Fibroblast of upper back skin (primary cell): ENCODE measurements at regions not wholly inside any gene's neighbourhood (a gene's known extent, or its start where the extent isn't known, plus 50 kb on each side); places are given as distances from the start of the nearest gene placed in this dataset.
"Not testable (repeated sequence)": the region's sequence is repeated elsewhere in the genome, so short reads cannot be mapped to it uniquely, and the experiment has no call there.

ENCODE experiments used
- DNase-seq: peaks from one replicate; pipeline ENCODE4 v3.0.0-alpha.2; 2013

GRCh38 chr6:144480473-144480872 is 195.3 kb downstream of the UTRN start:
- DNase-seq = peak; percentile 22

- no peak for DNase-seq
Measured at GRCh38 chr6:144481527-144481926, 196.4 kb downstream of the UTRN start.

- DNase-seq = peak; percentile 84
Measured at GRCh38 chr6:144482142-144482541, 197.0 kb downstream of the UTRN start.

- DNase-seq = no peak
Measured at GRCh38 chr6:144485531-144485930, 200.4 kb downstream of the UTRN start.

DNA sequence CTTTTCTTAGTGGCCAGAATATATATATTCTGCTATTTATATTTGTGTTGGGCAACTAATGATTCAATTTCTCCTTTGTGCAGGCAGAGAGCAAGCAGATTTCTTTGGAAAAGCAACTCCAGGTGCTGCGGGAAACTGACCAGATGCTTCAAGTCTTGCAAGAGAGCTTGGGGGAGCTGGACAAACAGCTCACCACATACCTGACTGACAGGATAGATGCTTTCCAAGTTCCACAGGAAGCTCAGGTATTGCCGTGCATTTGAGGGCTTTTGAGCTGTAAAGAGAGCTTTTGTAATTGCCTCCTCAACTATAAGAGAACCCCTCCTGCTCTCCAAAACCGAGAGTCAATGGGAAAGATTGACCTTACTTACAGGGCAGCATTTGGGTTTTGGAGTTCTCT is 203.5 kb downstream of the UTRN start:
- DNase-seq = no peak

- peak; percentile 36 for DNase-seq
Measured at GRCh38 chr6:144493035-144493910, 208.1 kb downstream of the UTRN start.

DNA sequence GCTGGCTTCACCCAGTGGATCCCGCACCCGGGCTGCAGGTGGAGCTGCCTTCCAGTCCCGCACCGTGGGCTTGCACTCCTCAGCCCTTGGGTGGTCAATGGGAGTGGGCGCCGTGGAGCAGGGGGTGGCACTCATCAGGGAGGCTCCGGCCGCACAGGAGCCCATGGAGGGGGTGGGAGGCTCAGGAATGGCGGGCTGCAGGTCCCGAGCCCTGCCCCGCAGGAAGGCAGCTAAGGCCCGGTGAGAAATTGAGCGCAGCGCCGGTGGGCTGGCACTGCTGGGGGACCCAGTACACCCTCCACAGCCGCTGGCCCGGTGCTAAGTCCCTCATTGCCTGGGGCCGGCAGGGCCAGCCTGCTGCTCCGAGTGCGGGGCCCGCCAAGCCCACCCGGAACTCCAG is 209.9 kb downstream of the UTRN start:
- not testable (repeated sequence) for DNase-seq

GRCh38 chr6:144497650-144498049 is 212.5 kb downstream of the UTRN start:
- DNase-seq = no peak

GRCh38 chr6:144500892-144501291 is 215.8 kb downstream of the UTRN start:
- no peak for DNase-seq

GRCh38 chr6:144505214-144505613 is 220.1 kb downstream of the UTRN start:
- DNase-seq = not testable (repeated sequence)

DNA sequence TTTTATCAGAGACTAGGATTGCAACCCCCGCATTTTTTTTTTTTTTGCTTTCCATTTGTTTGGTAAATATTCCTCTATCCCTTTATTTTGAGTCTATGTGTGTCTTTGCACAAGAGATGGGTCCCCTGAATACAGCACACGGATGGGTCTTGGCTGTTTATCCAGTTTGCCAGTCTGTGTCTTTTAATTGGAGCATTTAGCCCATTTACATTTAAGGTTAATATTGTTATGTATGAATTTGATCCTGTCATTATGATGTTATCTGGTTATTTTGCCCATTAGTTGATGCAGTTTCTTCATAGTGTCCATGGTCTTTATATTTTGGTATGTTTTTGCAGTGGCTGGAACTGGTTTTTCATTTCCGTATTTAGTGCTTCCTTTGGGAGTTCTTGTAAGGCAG is 220.9 kb downstream of the UTRN start:
- DNase-seq = not testable (repeated sequence)

- DNase-seq = not testable (repeated sequence)
Measured at GRCh38 chr6:144507772-144508312, 222.7 kb downstream of the UTRN start.

DNA sequence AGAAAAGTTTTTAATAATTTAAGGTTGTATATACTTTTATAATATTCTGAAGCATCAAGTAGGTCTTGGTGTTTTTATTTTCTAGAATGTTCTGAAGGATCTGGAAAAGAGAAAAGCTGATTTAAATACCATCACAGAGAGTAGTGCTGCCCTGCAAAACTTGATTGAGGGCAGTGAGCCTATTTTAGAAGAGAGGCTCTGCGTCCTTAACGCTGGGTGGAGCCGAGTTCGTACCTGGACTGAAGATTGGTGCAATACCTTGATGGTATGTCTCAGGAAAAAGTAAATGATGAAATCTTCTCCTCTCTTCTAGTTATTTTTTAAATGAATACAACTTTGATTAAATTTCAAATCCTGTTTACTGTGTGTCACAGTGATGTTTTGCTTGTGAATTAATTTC is 225.7 kb downstream of the UTRN start:
- no peak for DNase-seq

GRCh38 chr6:144515761-144516160 is 230.6 kb downstream of the UTRN start:
- no peak for DNase-seq

DNA sequence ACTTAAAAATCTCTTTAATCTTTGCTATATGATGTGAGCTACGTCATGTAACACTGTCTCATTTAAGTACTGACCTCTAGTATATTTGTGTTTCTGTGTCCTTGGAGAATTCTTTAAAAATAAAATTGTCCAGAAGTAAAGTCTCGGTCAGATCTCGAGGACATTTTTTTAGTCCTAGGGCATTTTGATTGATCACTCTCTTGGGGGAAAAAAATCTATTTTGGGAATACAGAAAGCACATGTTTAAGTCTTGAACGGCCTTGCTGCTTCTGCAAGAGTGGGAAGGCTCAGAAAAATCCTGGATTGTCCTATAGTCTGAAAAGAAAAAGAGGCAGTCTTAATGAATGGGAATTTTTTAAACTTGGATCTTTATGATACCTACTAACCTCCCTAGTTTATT is 234.3 kb downstream of the UTRN start:
- no peak for DNase-seq

DNA sequence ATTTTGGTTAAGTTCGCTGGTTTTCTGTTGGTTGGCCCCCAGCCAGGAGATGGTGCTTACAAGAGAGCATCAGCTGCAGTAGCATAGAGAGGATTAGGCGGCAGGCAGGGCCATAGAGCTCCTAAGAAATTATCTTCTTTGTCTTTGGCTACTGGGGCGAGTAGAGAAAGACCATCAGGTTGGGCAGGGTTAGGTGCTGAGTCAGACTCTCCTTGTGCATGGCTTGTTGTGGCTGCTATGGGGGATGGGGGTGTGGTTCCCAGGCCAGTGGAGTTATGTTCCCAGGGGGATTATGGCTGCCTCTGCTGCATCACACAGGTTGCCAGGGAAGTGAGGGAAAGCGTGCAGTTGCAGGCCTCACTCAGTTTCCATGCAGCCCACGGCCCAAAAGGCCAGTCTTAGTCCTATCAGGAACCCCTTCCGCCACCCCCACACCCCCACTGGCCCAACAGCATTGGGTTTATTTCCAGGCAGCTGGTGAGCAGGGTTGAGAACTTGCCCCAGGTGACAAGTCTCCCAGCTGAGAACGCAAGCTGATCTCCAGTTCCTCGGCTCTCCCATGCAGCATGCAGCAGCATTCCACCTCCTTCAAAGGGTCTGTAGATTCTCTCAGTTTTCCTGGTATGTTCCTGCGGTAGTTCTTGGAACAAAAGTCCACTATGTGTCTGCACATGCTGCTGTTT is 243.7 kb downstream of the UTRN start:
- DNase-seq = peak; percentile 78

- DNase-seq = no peak
Measured at GRCh38 chr6:144530118-144530517, 245.0 kb downstream of the UTRN start.

DNA sequence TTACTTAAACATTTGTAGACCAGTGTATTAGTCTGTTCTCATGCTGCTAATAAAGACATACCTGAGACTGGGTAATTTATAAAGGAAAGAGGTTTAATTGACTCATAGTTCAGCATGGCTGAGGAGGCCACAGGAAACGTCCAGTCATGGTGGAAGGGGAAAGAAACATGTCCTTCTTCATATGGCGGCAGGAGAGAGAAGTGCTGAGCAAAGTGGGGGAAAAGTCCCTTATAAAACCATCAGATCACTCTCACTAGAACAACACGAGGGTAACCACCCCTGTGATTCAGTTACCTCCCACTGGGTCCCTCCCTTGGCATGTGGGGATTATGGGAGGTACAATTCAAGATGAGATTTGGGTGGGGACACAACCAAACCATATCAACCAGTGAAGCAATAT is 247.1 kb downstream of the UTRN start:
- not testable (repeated sequence) for DNase-seq

DNA sequence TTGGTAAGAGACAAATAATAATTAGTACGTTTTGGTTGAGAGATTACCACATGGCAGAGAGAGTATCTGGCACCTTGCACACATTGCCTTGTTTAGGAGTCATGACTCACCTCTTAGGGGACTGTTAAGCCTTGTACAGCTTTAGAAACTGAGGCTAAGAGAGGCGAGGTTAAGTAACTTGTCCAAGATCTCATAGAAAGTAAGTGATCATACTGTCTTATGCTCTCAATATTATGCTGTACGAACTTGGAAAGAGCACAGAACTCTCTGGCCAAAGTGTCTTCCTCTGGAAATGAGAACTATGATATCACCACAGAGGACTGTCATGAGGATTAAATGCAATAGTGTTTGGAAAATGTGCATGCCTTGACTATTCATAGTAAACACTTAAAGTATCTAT is 249.0 kb downstream of the UTRN start:
- DNase-seq = no peak

DNA sequence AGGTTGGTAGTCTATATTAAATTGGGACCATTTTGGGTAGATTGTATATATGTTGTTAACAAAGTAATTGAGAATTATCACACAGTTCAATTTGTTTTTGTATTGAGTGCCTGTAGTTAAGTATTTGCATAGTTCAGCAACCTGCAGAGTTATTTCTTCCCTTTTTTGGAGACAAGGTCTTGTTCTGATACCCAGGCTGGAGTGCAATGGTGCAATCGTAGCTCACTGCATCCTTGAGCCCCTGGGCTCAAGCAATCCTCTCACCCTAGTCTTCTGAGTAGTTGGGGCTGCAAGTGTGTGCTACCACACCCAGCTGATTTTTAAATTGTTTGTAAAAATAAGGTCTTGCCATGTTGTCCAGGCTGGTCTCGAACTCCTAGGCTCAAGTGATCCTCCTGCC is 250.5 kb downstream of the UTRN start:
- DNase-seq = no peak

GRCh38 chr6:144536079-144536478 is 250.9 kb downstream of the UTRN start:
- DNase-seq = no peak

DNA sequence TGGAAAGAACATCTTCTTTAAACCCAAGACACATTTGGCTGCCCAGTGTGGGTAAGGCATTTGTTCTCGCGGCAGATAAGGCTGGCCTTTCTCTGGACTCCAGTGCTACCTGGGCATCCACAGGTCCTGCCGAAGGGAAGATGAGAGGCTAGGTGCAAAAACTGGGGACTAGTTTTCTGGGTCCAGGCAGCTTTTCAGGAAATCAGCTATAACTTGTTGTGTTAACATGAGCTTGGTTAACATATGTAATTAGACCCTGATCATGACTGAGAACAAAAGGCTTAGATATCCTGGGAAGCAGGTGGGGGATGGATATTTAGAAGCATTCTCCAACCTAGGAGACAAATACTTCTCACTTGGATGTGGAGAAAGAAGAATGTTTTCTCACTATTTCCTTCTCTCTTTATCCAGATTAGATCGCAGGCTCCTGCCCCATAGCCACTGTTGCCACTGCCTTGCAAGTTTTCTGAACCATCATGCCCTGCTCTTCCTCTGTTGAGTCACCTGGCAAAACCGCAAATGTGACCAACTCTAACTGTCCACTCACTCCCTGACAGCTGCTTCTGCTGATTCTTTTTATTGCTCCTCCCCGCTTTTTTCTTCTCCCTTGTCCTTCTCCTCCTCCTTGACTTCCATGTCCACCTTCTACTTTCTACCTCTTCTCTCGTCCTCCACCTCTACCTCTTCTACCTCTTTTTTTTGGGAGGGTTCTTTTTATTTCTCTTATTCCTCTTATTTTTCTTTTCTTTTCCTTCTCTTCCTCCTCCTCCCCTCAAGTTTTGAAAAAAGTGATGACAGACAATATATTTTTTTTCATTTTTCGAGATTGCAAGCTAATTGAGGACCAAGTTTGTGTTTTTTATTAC is 258.1 kb downstream of the UTRN start:
- DNase-seq = peak; percentile 39

DNA sequence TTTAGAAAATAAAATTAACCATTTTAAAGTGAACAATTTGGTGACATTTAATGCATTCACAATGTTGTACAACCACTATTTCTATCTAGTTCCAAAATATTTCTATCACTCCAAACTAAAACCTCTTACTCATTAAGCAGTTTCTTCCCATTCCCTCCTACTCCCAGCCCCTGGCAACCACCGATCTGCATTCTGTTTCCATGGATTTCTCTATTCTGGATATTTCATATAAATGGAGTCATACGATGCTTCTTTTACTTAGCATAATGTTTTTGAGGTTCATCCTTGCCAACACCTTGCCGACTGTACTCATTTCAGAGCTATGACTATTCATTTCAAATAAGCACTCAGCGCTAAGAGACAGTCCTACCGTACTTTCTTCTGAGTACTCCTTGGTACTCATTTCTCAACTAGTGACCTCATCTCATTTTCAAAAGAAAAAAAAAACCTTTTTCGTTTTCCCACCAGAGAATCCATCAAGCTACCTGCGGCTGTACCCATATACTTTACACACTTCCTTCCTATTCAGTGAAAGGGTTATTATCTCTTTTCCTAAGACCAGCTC is 259.2 kb downstream of the UTRN start:
- no peak for DNase-seq
